Astrocyte (in vitro differentiated cells and primary cell): ENCODE measurements at regions not wholly inside any gene's neighbourhood (a gene's known extent, or its start where the extent isn't known, plus 50 kb on each side); places are given as distances from the start of the nearest gene placed in this dataset.

Experiments
- DNase-seq: peaks from one replicate; pipeline ENCODE4 v3.0.0-alpha.2; 2010; ENCODE audit warnings: low read depth
- FAIRE-seq: peaks from 2 replicates; lab custom pipeline; 2011; peaks lifted over from hg19 to GRCh38; lab: Jason Lieb, UNC
- H2AFZ ChIP-seq: 2 replicates; pipeline ENCODE4 v1.6.0; 2012; ENCODE audit warnings: low read depth, low read length, inconsistent platforms
- H3K27ac ChIP-seq: 2 replicates; pipeline ENCODE4 v1.5.1; 2011; ENCODE audit warnings: low read depth, low read length, inconsistent platforms
- H3K27me3 ChIP-seq: 2 replicates; pipeline ENCODE4 v1.6.0; 2011; ENCODE audit warnings: low read length, inconsistent platforms; ENCODE audit not compliant: insufficient read depth
- H3K36me3 ChIP-seq: 2 replicates; pipeline ENCODE4 v1.5.1; 2011; ENCODE audit warnings: low read length, inconsistent platforms; ENCODE audit not compliant: insufficient read depth
- H3K4me1 ChIP-seq: 2 replicates; pipeline ENCODE4 v1.5.1; 2011; ENCODE audit warnings: low read length, inconsistent platforms; ENCODE audit not compliant: insufficient read depth
- H3K4me2 ChIP-seq: 2 replicates; pipeline ENCODE4 v1.6.0; 2012; ENCODE audit warnings: low read length, inconsistent platforms
- H3K4me3 ChIP-seq: 2 replicates; pipeline ENCODE4 v1.5.1; 2011; ENCODE audit warnings: low read depth, mild to moderate bottlenecking, low read length, inconsistent platforms; ENCODE audit not compliant: insufficient read depth
- H3K79me2 ChIP-seq: 2 replicates; pipeline ENCODE4 v1.6.0; 2012; ENCODE audit warnings: mild to moderate bottlenecking, low read length, inconsistent platforms; ENCODE audit not compliant: insufficient read depth
- H3K9ac ChIP-seq: 2 replicates; pipeline ENCODE4 v1.6.0; 2012; ENCODE audit warnings: mild to moderate bottlenecking, low read length, inconsistent platforms
- H3K9me3 ChIP-seq: 2 replicates; pipeline ENCODE4 v1.5.1; 2012; ENCODE audit warnings: low read depth, mild to moderate bottlenecking, low read length, inconsistent platforms; ENCODE audit not compliant: insufficient read depth
- H4K20me1 ChIP-seq: 2 replicates; pipeline ENCODE4 v1.6.0; 2012; ENCODE audit warnings: low read length, inconsistent platforms; ENCODE audit not compliant: insufficient read depth
- H3K27ac Mint-ChIP-seq: one replicate; pipeline ENCODE4 v1.8.0; 2021; ENCODE audit warnings: mild to moderate bottlenecking, mixed read lengths; ENCODE audit not compliant: unreplicated experiment
- H3K27me3 Mint-ChIP-seq: one replicate; pipeline ENCODE4 v1.8.0; 2021; ENCODE audit warnings: low read depth, mixed read lengths; ENCODE audit not compliant: unreplicated experiment
- H3K36me3 Mint-ChIP-seq: one replicate; pipeline ENCODE4 v1.8.0; 2021; ENCODE audit warnings: low read depth, mixed read lengths; ENCODE audit not compliant: unreplicated experiment
- H3K4me1 Mint-ChIP-seq: one replicate; pipeline ENCODE4 v1.8.0; 2021; ENCODE audit warnings: low read depth, mixed read lengths; ENCODE audit not compliant: unreplicated experiment
- H3K4me3 Mint-ChIP-seq: one replicate; pipeline ENCODE4 v1.8.0; 2021; ENCODE audit warnings: mild to moderate bottlenecking, moderate library complexity, mixed read lengths; ENCODE audit not compliant: unreplicated experiment
- H3K9me3 Mint-ChIP-seq: one replicate; pipeline ENCODE4 v1.8.0; 2021; ENCODE audit warnings: mild to moderate bottlenecking, mixed read lengths; ENCODE audit not compliant: unreplicated experiment
- CTCF ChIP-seq: IDR thresholded peaks from 2 replicates; pipeline ENCODE4 v1.5.1; 2011; ENCODE audit warnings: low read depth, mild to moderate bottlenecking, inconsistent platforms, low read length, moderate library complexity; ENCODE audit not compliant: insufficient read depth
- EZH2 ChIP-seq: IDR thresholded peaks from 2 replicates; pipeline ENCODE4 v1.6.1; 2012; ENCODE audit warnings: mild to moderate bottlenecking, low read length, inconsistent platforms; ENCODE audit not compliant: insufficient read depth

DNA sequence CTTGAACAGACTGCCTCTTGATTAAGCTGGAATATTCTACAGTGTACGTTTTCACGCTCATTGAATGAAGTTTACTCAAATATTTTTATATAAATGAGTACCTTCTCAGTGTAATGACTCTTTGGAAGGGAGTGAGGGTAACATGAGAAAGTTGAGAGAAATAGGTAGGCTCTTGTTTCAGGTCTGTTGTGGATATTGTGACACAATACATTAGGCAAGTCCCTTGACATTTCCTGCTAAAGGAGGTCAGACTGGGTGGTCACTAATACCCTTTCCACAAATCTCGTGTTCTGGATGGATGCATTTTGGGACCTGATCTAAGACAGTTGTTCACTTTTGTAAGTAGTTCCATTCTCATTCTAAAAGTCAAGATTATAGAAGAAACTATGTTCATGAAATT lies 324.8 kb upstream of the AZI2 start:
- Histone ChIP-seq H3K4me3 (no peak overlapping the region), H3K4me1 (no peaks in the 10 kb centered on the region), H3K36me3 (no peaks in the 10 kb centered on the region), H3K27ac (no peak overlapping the region), H3K9me3 (no peaks in the 10 kb centered on the region), H3K27me3 (peaks cover 2% of the 10 kb centered on the region), H3K4me2 (no peak overlapping the region), H3K9ac (no peak overlapping the region), H3K79me2 (no peaks in the 10 kb centered on the region), H4K20me1 (no peaks in the 10 kb centered on the region), H2AFZ (no peak overlapping the region)
- DNase-seq (no peak), FAIRE-seq (no peak)
- Mint-ChIP-seq H3K27me3 (peaks cover 6% of the 10 kb centered on the region), H3K9me3 (no peaks in the 10 kb centered on the region), H3K4me3 (no peak overlapping the region), H3K4me1 (peaks cover 15% of the 10 kb centered on the region), H3K36me3 (no peaks in the 10 kb centered on the region), H3K27ac (no peak overlapping the region)
- TF ChIP-seq CTCF (no peak), EZH2 (no peak)

- FAIRE-seq = no peak
- Mint-ChIP-seq H3K27me3 (peaks cover 6% of the 10 kb centered on the region), H3K4me3 (no peak overlapping the region), H3K4me1 (peaks cover 15% of the 10 kb centered on the region), H3K36me3 (no peaks in the 10 kb centered on the region), H3K9me3 (no peaks in the 10 kb centered on the region), H3K27ac (no peak overlapping the region)
- Histone ChIP-seq H3K4me1 (no peaks in the 10 kb centered on the region), H3K79me2 (no peaks in the 10 kb centered on the region), H3K4me2 (no peak overlapping the region), H3K27ac (no peak overlapping the region), H3K36me3 (no peaks in the 10 kb centered on the region), H3K4me3 (no peak overlapping the region), H3K9me3 (no peaks in the 10 kb centered on the region), H2AFZ (no peak overlapping the region), H4K20me1 (no peaks in the 10 kb centered on the region), H3K9ac (no peak overlapping the region), H3K27me3 (peaks cover 2% of the 10 kb centered on the region)
- DNase-seq = no peak
- TF ChIP-seq EZH2 (no peak), CTCF (no peak)
These were observed 325.6 kb upstream of the AZI2 start for GRCh38 chr3:28674212-28674611.

- H3K4me1 Mint-ChIP-seq = peaks cover 6% of the 10 kb centered on the region
- Histone ChIP-seq H3K4me3 (no peak overlapping the region), H3K27me3 (no peaks in the 10 kb centered on the region), H3K4me2 (no peak overlapping the region), H4K20me1 (no peaks in the 10 kb centered on the region), H3K27ac (no peak overlapping the region), H3K36me3 (no peaks in the 10 kb centered on the region), H3K4me1 (no peaks in the 10 kb centered on the region), H2AFZ (no peak overlapping the region), H3K9me3 (no peaks in the 10 kb centered on the region), H3K79me2 (no peaks in the 10 kb centered on the region), H3K9ac (no peak overlapping the region)
- DNase-seq = no peak
- H3K9me3 Mint-ChIP-seq = no peaks in the 10 kb centered on the region
- H3K36me3 Mint-ChIP-seq = no peaks in the 10 kb centered on the region
- H3K27ac Mint-ChIP-seq = no peak overlapping the region
- no peak for TF ChIP-seq EZH2
- TF ChIP-seq CTCF = no peak
- FAIRE-seq = no peak
- no peak overlapping the region for H3K4me3 Mint-ChIP-seq
- H3K27me3 Mint-ChIP-seq = peaks cover 3% of the 10 kb centered on the region
These were observed 329.0 kb upstream of the AZI2 start for GRCh38 chr3:28677581-28677980.
